BJ (cell line): ENCODE measurements at regions not wholly inside any gene's neighbourhood (a gene's known extent, or its start where the extent isn't known, plus 50 kb on each side); places are given as distances from the start of the nearest gene placed in this dataset.

ENCODE experiments used
- CTCF ChIA-PET: fragments of 350-600 bp; formaldehyde crosslinking; extraction: SDS; loops from one replicate; lab custom pipeline; 2021; ENCODE audit warnings: antibody characterized with exemption, inconsistent platforms; lab: Yijun Ruan, JAX
- POLR2A ChIA-PET: fragments of 300-600 bp; sonication (Branson Sonifier 250); formaldehyde crosslinking; extraction: SDS; loops from one replicate; lab custom pipeline; 2021; ENCODE audit warnings: antibody characterized with exemption; lab: Charles Lee
- DNase-seq: peaks from one replicate; pipeline ENCODE4 v3.0.0-alpha.2; 2011; ENCODE audit warnings: low read depth
- H3K27me3 ChIP-seq: 2 replicates; pipeline ENCODE4 v1.6.0; 2011; ENCODE audit warnings: low read length; ENCODE audit not compliant: control insufficient read depth, insufficient read depth
- H3K36me3 ChIP-seq: 2 replicates; pipeline ENCODE4 v1.5.1; 2011; ENCODE audit warnings: low read length; ENCODE audit not compliant: control insufficient read depth, insufficient read depth
- H3K4me3 ChIP-seq: 2 replicates; pipeline ENCODE4 v1.5.1; 2011; ENCODE audit warnings: low read depth, mild to moderate bottlenecking, control low read depth, low read length
- TF ChIP-seq, protein P1 (sequence below): IDR thresholded peaks from 2 replicates; pipeline ENCODE4 v1.5.1; 2011; ENCODE audit warnings: low read depth, mild to moderate bottlenecking, control low read depth, inconsistent platforms, low read length, moderate library complexity; ENCODE audit not compliant: insufficient read depth

DNA sequence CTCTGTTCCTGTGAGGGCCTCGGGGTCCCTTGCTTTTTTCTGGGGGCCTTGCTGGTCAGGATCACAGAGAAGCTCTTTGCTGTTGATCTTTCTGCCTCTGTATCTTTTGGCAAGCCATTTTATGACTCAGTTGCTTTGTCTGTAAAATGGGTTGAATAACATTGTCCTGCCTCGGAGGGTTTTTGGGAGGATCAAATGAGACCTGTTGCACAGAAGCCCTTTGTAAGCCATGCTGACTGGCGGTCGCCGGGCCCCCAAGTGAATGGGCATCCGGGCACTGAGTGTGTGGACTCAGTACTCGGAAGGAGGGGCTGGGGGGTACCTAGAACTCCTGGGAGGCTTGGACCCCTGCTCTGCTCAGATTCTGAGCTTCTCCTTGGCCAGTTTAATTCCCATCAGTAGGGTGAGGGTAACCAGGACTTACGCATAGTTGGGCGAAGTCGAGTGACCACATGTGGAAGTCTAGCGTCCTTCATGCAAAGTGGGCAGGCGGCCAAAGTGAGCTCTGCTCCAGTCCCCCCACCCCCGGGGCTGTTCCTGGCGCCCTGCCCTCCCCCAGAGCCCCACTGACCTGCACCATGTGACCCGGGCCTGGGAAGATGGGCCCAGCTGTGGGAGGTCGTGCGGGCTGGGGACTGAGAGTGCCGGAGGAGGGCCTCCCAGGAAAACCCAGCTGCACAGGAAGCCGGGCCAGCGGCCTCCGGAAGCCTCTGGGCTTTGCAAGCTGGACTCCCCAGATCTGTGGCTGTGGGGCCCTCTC is 284.0 kb downstream of the SEC14L1 start:
- TF ChIP-seq, protein P1, sequence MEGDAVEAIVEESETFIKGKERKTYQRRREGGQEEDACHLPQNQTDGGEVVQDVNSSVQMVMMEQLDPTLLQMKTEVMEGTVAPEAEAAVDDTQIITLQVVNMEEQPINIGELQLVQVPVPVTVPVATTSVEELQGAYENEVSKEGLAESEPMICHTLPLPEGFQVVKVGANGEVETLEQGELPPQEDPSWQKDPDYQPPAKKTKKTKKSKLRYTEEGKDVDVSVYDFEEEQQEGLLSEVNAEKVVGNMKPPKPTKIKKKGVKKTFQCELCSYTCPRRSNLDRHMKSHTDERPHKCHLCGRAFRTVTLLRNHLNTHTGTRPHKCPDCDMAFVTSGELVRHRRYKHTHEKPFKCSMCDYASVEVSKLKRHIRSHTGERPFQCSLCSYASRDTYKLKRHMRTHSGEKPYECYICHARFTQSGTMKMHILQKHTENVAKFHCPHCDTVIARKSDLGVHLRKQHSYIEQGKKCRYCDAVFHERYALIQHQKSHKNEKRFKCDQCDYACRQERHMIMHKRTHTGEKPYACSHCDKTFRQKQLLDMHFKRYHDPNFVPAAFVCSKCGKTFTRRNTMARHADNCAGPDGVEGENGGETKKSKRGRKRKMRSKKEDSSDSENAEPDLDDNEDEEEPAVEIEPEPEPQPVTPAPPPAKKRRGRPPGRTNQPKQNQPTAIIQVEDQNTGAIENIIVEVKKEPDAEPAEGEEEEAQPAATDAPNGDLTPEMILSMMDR = no peak
- no peak for DNase-seq
- no peaks in the 10 kb centered on the region for H3K27me3 ChIP-seq
- CTCF ChIA-PET = interaction anchor here (0.7 to 6.6 kb wide), 11 partner anchors 11 to 93 kb away, joined by 3 to 68 read pairs (median 4); no protein-coding TSS in a partner anchor
- peaks cover 2% of the 10 kb centered on the region for H3K36me3 ChIP-seq
- no peak overlapping the region for H3K4me3 ChIP-seq
- POLR2A ChIA-PET = interaction anchor here (1.3 kb wide), 1 partner anchor 101 kb away, joined by 3 read pairs; no protein-coding TSS in a partner anchor

DNA sequence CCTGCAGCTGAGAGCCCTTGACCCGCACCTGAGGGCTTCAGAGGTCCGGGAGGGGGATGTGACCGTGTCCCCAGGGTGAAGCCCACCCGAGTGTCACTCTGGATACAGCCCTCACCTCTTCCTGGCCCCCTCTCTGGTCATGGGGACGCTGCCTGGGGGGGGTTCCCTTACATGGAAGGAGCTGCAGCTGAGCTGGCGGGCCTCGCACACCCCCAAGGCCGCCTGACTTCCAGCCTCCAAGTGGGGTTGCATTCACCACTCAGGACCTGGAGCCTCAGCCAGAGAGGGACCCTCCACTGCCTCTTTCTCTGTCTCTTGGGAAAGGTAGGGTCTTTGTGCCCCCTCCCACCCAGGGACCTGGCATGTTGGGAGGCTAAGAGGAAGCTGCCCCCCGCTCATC is 284.6 kb downstream of the SEC14L1 start:
- POLR2A ChIA-PET = no interaction called here
- Histone ChIP-seq H3K36me3 (peaks cover 2% of the 10 kb centered on the region), H3K4me3 (no peak overlapping the region), H3K27me3 (no peaks in the 10 kb centered on the region)
- TF ChIP-seq, protein P1 = no peak
- no peak for DNase-seq
- CTCF ChIA-PET = interaction anchor here (0.7 to 6.6 kb wide), 7 partner anchors 11 to 94 kb away, joined by 3 to 68 read pairs (median 4); no protein-coding TSS in a partner anchor

DNA sequence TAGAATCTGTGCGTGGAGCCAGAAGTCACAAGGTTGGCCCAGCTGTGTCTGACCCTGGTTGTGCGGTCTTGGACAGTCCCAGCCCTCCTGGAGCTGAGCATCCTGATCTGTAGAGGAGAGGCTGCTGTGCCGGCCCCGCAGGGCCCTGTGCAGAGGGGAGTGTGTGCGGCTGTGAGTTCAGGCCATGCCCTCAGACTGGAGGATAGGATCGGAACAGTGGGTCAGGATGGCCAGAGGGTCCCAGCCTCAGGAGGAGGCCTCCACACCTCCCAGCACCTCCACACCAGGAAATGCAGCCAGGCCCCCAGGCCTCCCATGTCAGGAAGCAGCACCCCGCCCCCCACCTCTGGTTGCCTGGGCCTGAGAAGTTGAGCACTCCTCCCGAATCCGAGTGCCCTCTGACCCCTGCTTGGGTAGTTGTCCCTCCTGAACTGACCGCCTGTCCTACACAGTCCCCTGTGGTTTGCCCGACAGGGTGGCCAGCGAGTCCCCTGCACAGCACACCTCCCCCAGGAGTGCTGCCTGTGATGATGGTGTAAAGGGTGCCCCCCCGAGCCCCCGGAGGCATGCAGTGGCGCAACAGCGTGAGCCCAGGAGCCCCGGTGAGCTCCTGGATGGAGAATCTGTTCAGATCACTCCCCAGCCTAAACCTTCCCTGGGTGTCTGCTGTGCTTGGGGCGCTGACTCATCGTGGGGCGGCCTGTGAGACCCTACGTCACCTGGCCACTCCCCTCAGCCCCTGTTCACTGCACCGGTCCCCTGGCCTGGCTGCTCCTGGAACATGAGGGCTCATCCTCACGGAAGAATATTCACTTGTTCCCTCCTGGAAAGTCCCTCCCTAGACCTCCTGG is 285.2 kb downstream of the SEC14L1 start:
- Histone ChIP-seq H3K4me3 (no peak overlapping the region), H3K27me3 (no peaks in the 10 kb centered on the region), H3K36me3 (peaks cover 2% of the 10 kb centered on the region)
- no peak for DNase-seq
- TF ChIP-seq, protein P1 = no peak
- ChIA-PET CTCF (interaction anchor here (0.5 to 6.6 kb wide), 9 partner anchors 21 to 784 kb away, joined by 3 to 68 read pairs (median 9); no protein-coding TSS in a partner anchor), POLR2A (no interaction called here)

DNA sequence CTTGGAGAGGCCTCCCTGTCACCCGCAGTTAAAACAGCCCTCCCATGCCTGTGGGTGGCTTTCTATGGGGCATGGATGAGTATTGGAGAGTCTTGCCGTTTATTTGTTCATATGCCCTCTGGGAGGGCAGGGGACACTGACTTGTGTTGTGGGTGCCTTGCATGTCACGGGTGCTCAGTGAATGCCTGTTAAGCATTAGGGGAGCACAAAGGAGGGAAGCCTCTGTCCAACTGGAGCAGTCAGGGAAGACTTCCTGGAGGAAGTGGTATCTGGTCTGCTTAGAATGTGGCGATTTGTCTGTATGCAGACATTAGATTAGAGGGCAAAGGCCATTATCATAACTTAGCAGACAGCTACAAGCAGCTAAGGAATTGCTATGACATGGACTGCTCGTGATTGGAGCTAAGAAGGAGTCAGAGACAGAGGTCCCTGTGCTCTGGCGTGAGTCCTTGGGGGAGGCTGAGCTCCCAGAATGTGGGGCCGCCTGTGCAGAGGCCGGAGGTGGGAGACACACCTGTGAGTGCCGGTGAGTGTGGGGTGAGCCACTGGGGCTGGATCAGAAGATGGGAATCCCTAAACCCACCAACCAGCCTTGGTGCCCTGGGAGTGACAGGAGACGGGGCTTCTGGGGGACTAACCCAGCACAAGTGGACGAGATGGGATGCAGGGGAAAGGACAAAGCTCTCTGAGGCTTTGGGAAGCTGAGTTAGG is 286.1 kb downstream of the SEC14L1 start:
- Histone ChIP-seq H3K27me3 (no peaks in the 10 kb centered on the region), H3K36me3 (peaks cover 2% of the 10 kb centered on the region), H3K4me3 (no peak overlapping the region)
- TF ChIP-seq, protein P1 = no peak
- ChIA-PET POLR2A (interaction anchor here (0.8 kb wide), 1 partner anchor 50 kb away, joined by 4 read pairs; no protein-coding TSS in a partner anchor), CTCF (interaction anchor here (0.5 to 6.6 kb wide), 11 partner anchors 26 to 783 kb away, joined by 3 to 68 read pairs (median 9); no protein-coding TSS in a partner anchor)
- DNase-seq = no peak
